ENCODE measurements at regions not wholly inside any gene's neighbourhood (a gene's known extent, or its start where the extent isn't known, plus 50 kb on each side); places are given as distances from the start of the nearest gene placed in this dataset.

GRCh38 chr5:61686491-61687257, 354.6 kb downstream of the ZSWIM6 start:
- DNase-seq (ENCODE audit: low spot score): no peak

GRCh38 chr5:61687371-61687770, 355.3 kb downstream of the ZSWIM6 start:
- no peak for DNase-seq (ENCODE audit: low spot score)

DNA sequence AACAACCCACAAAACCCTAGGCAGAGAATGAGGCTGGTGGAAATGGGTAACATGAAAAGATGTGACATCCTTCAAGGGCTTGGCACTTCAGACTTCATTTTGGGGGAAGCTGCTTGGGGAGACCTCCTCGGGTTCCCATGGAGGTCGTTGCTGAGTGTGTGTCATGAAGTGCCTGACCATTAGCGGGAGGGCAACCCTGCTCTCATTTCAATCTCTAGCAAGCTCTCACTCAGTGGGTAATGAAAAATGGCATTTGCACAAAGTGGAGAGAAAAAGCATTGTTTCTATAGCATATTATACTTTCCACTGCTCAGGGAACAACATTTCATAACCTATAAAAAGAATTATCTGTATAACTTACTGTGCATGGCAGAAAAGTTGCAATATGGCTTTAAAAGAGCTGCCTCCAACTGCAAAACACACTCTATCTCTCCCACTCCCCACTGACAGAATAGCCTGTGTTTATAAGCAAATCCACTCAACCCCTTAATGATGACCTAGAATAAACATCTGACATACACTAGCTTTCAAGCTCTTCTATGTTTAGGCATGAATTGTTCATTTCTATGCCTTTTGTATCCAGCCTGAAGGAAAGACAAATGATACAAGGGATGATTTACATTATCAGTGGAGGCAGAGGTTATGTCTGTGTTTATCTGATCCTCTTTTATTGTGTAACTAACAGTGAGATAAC, 357.2 kb downstream of the ZSWIM6 start:
- no peak for DNase-seq (ENCODE audit: low spot score)

DNA sequence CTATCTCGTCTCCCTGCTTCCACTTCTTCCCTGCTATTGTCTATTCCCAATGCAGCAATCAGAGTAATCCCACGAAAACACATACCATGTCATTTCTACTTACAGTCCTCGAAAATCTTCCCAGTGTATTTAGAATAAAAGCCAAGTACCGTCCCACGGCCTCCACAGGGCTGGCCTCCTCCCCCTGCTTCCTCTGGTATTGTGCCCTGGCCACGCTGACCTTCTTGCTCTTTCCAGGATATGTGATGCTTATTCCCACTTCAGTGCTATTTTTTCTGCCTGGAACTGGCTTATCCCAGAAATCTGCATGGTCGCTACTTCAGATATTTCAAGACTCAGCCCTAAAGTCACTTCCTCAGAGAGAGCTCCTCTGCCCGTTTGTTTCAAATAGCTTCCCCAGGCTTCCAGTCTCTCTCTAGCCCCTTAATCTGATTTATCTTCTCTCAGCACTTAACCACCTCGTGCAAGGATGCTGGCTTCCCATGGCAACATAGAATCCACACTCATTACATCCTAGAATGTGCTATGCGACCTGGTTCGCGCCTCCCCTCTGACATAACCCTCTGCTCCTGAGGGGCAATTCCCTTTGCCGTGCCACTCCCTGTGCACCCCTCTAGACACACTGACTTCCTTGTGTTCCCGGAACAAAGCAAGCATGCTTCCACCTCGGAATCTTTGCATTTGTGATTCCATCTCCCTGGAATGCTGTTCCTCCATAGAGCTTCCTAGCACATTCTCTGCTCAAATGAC, 365.9 kb downstream of the ZSWIM6 start:
- DNase-seq (ENCODE audit: low spot score): no peak

DNA sequence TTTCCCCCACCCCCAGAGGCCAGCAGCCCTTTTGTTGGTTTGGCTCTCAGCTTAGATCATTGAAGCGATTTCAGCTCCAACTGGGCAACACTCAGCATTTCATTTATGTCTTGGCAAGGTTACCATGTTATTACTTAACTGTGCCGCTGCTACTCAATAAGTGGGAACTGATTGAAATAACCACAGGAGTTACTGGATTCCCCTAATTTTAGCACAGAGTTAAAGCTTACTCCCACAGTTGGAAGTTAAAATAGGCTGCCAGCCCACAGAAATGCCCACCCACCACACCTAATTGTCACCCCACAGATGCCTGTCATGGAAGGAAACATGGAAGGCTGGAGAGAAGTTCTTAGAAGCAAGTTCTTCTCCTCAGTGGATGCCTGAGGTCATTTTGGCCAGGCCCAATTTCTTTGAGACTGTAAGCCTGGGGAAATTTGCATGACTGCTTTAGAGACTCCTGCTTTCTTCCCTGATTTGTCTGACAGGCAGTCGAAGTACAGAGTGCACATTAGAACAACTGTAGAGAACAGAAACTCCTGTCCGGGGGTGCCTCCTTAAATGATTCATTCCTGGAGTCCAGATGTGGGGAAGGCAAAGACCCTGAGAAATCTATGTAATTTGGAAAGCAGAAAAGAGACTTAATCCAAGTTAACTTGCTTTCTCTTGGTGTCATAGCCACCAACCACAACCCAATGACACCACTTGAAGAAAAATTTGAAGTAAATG, 370.0 kb downstream of the ZSWIM6 start:
- no peak for DNase-seq (ENCODE audit: low spot score)

- no peak for DNase-seq (ENCODE audit: low spot score)
Observed at GRCh38 chr5:61702784-61703183, 370.7 kb downstream of the ZSWIM6 start.

GRCh38 chr5:61704289-61704688, 372.2 kb downstream of the ZSWIM6 start:
- no peak for DNase-seq (ENCODE audit: low spot score)

GRCh38 chr5:61706751-61707150, 374.7 kb downstream of the ZSWIM6 start:
- DNase-seq (ENCODE audit: low spot score): no peak

- no peak for DNase-seq (ENCODE audit: low spot score)
Observed at GRCh38 chr5:61719124-61719523, 387.1 kb downstream of the ZSWIM6 start.

- DNase-seq (ENCODE audit: low spot score): no peak
Observed at GRCh38 chr5:61720829-61721228, 388.8 kb downstream of the ZSWIM6 start.

GRCh38 chr5:61724102-61724501, 392.0 kb downstream of the ZSWIM6 start:
- DNase-seq (ENCODE audit: low spot score): no peak

- DNase-seq (ENCODE audit: low spot score): no peak
Observed at GRCh38 chr5:61728287-61728686, 396.2 kb downstream of the ZSWIM6 start.

GRCh38 chr5:61730866-61731265, 398.8 kb downstream of the ZSWIM6 start:
- no peak for DNase-seq (ENCODE audit: low spot score)

- no peak for DNase-seq (ENCODE audit: low spot score)
Observed at GRCh38 chr5:61731267-61731945, 399.3 kb downstream of the ZSWIM6 start.

DNA sequence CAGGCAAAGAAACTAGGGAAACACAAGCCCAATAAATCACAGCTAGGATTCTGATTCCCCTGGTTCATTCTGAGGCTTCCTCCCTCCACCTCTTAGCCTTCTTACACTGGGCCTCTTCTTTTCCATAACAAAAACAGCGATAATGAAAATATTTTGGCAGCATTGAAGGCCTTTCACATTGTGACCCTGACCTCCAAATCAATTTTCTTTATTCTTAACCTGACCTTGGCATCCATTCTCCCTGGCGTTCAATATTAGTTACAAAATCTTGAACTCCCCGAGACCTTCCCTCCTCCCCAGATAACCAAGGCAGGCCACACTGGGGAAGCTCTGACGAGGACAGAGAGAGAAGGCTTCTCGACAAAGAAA, 399.9 kb downstream of the ZSWIM6 start:
- DNase-seq (ENCODE audit: low spot score): no peak

DNA sequence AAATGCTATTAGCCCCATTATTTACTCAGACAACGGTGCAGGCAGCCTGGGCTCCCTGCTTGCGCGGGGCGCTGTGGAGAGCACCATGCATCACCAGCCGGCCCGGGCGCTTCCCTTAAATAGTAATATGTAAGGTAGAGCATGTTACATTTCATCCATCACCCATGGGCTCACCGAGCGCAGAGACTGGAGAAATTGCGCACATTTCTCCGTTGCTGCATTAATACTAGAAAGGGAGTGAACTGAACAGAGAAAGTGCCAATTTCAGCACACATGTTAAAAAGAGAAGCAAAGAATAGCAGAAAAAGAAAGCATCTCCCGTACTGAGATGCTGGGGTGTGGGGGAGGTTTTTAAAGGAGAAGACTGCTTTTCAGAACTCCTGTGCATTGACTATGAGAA, 400.3 kb downstream of the ZSWIM6 start:
- DNase-seq (ENCODE audit: low spot score): no peak

DNA sequence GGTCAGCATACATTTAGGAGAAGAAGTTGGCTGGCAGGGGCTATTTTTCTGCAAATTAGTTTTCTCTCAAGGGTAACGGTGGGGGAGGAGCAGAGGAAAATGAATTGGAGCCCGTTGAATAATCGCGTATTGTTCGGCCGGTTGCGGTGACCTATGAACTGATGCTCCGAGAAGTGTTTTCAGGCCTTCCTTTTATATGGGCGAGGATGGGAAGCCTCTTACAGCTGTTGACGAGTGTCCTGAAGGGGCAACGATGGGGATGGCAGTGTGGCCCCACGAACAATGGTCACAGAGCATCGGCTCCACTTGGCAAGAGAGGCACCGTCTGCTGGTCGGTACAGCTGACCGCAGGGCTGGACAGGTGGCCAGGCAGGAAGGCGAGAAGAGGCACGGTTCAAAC, 400.7 kb downstream of the ZSWIM6 start:
- DNase-seq (ENCODE audit: low spot score): no peak

DNA sequence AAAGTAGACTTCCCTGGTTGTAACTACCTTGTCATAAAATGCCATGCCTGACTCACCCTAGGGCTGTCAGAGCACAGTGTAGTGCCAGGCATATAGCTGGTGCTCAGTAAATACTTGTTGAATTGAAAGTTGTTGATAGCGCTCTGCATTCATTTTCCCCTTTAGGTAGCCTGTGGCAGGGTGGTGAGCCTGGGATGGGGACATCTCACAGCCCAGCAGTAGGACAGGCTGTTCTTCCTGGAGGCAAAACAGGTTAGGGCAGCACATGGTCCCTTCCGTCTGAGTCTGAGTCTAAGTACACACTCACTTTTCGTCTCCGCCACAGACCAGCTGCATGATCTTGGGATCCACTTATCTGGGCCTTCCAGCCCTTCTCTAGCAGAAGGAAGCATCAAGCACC, 401.9 kb downstream of the ZSWIM6 start:
- no peak for DNase-seq (ENCODE audit: low spot score)

DNA sequence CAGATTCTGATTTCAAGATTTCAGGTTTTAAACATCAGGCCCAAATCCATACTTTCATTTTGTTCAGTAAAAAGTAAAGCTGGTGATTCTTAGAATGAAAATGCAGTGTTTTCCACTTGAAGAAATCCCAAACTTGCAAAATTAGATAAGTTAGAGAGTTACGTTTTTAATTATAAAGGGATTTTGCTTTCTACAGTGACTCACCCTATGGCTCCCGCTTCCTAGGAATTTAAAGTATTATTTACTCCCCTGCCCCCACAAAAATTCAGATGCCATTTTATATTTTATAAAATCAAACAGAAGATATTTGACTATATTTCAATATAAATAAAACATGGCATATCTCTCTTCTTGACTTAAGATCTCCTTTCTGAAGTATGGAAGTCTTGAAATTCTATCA, 402.9 kb downstream of the ZSWIM6 start:
- no peak for DNase-seq (ENCODE audit: low spot score)

DNA sequence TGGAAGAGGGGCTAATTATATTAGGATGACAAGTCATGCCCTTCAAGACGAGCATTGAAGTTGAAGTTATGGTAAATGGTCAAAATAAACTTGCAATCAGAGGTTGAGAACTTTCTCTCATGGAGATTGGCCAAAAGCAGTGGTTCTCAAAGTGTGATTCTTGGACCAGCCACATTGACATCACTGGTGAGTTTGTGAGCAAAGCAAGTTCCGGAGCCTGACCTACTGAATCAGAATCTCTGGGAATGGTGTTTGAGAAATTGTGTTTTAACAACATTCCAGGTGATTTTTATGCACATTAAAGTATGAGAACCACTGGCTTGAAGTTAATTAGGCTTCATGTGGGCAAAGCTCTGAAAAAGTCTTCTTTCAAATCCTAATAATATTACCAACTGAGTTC, 403.5 kb downstream of the ZSWIM6 start:
- no peak for DNase-seq (ENCODE audit: low spot score)

- DNase-seq (ENCODE audit: low spot score): no peak
Observed at GRCh38 chr5:61735995-61736394, 403.9 kb downstream of the ZSWIM6 start.

All from mesenteric fat pad (tissue), 1 donor.